Activated CD4-positive, alpha-beta T cell treated with anti-CD3 and anti-CD28 coated beads, Interleukin-2, amount 50 U/mL, for 48 hours (primary cell): ENCODE measurements at regions not wholly inside any gene's neighbourhood (a gene's known extent, or its start where the extent isn't known, plus 50 kb on each side); places are given as distances from the start of the nearest gene placed in this dataset.

Experiments
- DNase-seq, 2 experiments: peaks; one replicate each; pipeline ENCODE4 v3.0.0-alpha.2; 2020

DNA sequence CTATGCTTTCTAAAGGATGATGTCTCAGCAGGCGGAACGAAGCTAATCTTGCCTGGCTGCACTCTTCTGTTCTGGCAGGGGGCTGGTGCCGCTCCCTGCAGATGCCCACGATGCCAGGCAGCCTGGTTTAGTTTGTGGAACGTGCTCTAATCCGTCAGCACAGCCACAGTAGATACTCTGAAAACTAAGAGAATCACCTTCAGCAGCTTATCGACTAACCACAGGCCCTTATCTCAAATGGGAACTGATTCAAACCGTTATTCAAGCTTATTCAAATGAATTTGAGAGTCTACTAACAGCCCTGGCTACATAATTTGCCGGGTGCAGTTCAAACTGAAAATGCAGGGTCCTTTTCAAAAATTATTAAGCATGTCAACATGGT, 246.6 kb upstream of the ANKRD55 start:
- DNase-seq: peak; percentile 27 to 32

DNA sequence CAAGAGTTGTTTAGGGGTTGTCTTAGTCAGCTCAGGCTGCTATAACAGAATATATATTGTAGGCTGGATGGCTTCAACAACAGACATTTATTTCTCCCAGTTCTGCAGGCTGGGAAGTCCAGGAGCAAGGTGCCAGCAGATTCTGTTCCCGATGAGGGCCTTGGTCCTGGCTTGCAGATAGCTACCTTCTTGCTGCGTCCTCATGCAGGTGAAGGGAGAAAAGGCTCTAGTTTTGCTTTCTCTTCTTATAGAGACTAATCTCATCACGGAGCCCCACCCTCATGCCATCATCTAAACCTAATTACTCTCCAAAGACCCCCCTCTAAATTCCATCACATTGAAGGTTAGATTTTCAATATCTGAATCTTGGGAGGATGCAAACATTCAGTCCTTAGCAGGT, 246.0 kb upstream of the ANKRD55 start:
- DNase-seq: no peak

DNA sequence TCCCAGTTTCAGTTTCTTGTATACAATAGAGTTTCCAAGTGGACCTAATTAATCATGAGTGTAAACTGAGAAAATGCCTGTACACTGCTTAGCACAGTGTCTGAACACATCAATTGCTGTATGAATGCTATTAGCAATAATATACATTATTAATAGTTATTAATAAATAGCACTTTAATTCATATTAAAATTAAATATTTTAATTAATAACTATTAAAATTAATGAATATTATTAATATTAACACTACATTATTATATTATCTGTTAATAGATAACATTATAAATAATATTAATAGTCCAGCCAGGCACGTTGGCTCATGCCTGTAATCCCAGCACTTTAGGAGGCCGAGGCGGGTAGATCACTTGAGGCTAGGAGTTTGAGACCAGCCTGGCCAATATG, 244.9 kb upstream of the ANKRD55 start:
- no peak for DNase-seq

DNA sequence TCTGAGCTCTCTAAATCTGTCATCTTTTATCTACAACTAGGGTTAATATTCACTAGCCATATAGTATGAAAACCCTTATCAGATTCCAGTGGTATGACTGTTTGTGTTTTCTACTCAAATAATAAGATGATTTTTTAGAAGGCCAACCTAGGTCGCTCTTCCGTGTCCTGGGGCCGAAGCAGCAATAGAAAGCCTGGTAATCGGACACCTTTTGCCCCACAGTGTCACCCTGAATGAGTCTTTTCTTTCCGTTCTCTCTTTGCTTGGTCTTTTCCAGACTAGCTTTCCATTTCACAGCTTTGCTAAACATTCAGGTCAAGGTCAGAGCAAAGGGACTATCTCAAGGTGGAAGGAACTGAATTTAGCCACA, 243.3 kb upstream of the ANKRD55 start:
- no peak for DNase-seq

DNA sequence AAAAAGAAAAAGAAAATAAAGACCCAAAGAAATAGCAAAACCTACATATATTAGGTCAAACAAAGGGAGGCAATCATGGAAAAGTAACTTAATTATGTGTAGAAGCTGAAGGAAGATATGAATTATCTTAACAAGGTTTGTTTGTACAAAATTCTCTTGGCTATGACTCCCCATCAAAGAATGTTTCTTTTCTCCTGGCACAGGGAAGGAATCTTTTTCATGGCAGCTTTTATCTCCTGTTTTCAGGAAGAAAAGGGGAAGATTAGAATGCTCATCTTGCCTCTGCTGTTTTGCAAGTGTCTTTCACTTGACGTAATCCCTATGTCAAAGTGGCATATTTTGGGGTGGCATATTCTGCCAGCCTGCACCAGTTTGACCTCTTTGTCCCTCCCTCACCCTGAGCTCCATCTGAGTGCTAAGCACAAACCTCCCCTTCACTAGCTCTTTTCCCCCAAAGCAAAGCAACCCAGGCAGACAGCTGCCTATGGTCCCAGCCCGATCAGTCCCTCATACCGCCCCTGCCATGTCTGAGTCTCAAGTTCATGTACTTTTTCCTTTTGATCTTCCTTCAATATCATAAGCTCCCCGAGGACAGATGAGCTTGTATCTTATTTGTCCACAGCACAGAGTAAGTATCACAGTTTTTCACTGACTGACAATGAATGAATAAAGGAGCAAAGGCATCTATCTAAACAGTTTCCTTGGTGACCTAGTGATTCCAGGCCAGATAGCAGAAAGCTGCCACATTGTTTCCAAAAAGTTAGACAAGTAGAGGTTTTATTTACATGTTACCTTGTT, 242.8 kb upstream of the ANKRD55 start:
- no peak for DNase-seq

DNA sequence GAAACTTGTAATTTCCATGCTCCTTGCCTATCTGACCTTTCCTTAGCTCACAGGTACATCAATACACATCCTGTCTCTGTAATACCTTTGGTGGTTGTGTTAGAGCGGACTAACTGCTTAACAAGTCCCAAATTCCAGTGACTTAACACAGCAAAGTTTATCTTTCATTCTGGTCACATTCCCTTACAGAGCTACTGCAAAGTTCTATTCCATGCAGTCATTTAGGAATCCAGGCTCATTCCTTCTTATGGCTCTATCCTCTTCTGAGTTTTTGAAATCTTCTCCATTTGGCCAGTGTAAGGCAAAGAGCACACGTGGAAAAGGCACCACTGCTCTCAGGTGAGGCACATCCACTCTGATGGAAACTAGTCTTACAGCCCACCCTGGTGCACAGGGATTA, 238.6 kb upstream of the ANKRD55 start:
- DNase-seq: no peak

DNA sequence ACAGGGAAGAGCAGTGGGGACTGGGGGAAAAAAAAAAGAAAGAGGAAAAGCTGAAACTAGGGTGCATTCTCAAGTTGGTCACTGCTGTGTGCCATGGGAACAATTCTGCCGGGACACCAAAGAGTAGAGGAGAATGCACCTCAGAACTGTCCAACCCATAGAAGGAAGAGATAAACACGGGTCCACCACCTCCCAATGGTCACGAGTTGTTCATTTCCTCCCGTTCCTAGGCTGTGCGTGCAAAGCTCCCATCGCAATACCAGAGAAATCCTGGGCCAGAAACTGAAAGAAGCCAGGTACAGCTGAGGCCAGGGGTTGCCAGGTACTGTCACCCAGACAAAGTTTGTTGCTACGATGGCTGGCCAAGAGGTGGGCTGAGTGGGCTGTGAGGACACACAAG, 236.9 kb upstream of the ANKRD55 start:
- no peak for DNase-seq

DNA sequence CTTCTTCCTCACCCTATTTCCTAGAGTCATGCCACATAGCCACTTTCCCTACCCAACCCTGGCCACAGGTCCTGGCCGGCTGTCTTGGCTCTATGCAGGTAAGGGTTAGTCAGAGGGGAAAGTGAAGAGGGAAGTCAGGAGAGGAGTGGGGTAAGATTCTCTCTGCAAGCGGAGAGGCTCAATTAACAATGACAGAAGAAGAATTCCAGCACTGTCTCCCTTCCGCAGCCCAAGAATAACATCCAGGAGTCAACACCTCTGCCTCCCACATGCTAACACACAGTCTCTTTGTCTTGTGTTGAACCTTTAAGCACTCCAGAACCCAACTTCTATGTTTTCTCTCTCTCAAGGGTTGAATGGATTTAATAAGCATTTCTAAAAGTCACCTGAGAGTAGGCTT, 235.1 kb upstream of the ANKRD55 start:
- DNase-seq: no peak

DNA sequence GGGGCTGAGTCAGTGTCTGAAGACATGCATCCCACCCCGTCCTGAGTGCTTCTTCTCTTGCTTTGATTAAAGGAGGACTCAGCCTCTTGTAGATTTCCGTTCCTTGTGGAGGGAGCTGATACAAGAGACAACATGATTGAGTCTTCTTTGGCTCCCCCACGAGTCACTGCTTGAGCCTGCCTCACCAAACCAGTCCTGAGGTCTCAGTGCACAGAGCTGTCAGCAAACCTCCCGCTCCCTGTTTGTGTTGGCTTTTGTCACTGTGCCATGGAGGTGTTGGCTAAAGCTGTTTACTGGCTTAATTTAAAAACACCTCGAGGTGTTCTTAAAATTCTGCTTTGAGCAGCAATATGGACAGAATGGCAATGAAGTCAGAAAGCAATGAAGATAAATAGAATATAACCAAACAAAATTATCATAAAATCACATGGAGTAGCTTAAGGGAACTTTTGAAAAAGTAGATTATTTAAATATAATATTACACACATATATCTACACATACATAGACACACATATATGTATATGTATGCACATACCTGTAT, 234.1 kb upstream of the ANKRD55 start:
- no peak for DNase-seq

DNA sequence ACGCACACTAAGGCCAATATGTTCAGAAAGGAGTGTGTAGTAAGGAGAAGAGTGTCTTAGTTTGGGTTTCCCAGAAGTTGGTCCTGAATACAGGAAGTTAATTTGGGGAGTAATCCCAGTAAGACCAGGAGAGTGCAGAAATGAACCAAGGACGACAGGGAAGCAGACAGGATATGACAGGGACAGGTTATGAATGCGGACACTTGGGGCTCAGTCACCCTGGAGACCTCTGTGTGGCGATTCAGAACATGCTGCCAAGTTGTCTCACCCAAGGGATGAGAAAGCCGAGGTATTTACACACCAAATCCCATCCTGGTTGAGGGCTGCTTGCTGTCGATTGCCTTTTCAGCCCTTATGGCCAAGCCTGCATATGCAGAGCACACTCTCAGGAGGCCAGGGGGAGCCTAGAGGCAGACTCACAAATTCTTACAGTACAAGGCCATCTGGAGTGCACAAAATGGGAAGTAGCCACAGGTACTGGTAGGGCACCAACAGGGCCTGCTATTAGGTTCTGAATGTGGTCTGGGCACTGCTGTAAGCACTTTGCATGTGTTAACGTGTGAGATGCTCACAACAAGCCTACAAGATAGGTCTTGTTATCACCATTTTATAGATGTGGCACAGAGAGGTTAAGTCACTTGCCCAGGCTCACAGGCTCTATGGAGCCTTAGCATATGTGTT, 233.1 kb upstream of the ANKRD55 start:
- DNase-seq: no peak

DNA sequence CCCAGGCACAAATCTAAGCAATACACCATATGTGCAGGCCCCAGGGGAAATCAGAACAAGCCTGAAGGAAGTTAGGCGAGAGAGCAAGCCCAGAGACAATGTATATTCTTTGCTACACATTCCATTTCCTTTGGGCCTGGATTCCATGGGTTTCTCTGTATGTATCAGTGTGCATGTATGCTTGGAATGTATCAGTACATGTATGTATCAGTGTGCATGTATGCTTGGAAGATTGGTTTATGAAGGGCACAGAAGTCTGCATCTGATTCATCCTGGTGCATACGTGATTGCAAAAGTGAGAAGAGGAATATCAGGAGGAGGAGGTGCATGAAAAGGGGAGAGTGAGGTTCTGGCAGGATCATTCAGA, 232.6 kb upstream of the ANKRD55 start:
- DNase-seq: no peak

DNA sequence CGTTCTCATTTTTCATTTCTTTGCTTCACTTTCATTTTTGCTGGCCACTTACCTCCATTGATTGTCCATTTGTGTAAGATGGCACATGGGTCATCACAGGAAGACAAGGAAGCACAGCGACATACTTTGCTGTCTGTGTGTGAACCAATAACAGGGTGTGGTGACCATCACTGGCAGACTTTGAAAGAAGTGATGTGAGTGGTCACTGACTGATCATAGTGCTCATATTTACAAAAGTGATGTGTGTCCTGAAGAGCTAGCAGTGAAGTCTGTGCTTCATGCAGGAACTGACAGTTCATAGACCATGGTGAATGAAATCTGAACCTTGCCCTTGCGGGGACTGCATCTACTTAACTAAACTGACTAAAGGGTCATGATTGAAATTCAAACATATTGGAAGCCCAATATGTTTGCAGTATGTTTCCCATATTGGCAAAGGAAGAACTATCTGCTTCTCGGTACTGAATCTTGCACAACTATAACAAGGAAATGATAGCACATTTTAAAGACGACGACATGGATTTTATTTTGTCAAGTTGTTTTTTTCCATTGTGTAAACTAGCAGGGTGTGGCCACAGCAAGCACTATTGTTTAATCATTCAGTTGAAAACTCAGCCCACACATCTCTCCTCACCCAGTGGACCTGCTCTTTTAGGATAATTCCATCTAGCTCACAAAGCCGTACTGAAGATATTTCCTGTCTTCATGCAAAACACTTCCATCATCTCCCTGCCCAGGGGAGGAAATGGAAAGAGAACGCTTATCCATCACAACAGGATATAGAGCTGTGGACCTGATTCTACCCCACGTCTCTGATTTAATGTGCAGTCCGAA, 232.0 kb upstream of the ANKRD55 start:
- DNase-seq: no peak

DNA sequence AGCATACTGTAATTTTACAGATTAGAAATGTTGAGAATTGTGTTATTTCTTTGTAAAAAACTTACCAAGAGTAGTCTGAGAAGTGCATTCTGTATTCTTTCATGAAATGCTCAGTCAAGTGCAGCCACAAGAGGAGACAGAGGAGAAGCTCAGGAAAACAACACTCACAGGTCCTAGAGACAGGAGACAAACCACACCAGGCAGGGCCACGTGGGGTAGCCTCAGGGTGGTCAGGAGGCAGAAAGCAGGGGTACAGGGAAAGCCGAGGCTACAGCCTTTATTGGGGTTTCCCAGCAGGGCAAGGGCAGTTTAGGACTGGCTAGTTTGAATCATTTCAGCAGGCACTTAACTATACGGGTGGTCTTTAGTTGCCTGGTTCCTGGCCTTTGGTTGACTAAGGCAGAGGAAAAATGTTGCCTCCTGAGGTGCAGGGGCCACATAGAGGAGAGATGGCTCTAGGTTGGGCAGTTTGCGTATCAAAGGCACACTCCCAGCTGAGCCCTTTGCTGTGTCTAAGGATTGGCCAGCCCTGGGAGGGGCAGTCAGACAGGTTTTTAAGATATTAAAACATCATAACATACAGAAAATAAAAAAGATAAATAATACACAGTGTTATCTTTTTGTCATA, 230.9 kb upstream of the ANKRD55 start:
- no peak for DNase-seq

DNA sequence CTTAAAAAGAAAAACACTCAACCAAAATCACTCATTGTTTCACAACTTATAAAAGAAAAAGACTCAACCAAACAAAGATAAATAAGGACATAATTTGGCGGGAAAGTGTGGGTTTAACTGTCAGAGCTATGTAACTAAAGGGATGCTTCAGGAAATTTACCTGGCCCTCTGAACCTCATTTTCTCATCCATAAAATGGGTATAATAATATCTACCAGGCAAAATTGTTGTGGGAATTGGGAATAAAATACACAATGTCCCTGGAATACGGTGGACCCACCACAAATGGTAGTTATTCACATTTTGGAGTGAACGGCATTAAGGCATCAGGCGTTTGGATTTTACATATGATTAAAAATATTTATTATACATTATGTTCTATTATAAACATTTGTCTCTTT, 228.5 kb upstream of the ANKRD55 start:
- no peak for DNase-seq

DNA sequence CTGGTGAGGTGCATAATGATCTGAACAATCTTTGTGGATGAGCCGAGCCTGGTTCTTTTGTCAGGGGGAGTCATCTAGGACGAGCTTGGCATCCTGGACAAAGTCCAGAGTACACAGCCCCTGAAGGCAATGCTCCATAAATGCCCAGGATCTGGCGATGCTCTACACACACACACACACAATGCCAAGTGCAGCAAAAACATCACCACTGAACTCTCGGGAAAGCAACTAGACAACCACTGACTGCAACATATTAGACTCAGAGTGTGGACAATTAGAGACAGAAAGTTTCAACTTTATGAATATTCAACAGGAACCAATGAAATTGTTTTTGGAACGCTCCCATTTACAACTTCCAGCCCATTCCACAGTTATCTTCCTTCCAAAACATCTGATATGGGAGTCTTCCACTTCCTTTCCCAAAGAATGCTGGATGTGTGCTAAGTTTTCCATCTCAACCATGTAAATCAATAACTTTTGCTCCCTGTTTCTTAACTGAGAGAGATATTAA, 227.6 kb upstream of the ANKRD55 start:
- DNase-seq: no peak

DNA sequence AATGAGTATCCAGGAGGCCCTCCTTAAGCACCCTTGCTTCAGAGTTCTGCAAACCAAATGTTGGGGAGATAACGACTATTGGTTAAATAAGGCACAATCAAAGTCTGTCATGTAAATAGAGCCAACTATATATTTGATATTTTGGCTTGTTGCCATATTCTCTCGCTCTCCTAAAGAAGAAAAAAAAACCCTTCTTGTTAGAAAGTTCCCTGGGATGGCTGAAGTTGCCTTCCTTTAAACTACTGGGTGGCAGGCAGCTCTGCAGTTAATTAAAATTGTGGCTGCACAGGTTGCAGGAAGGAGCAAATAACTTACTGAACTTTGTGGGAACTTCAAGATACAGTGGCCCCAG, 227.0 kb upstream of the ANKRD55 start:
- no peak for DNase-seq

DNA sequence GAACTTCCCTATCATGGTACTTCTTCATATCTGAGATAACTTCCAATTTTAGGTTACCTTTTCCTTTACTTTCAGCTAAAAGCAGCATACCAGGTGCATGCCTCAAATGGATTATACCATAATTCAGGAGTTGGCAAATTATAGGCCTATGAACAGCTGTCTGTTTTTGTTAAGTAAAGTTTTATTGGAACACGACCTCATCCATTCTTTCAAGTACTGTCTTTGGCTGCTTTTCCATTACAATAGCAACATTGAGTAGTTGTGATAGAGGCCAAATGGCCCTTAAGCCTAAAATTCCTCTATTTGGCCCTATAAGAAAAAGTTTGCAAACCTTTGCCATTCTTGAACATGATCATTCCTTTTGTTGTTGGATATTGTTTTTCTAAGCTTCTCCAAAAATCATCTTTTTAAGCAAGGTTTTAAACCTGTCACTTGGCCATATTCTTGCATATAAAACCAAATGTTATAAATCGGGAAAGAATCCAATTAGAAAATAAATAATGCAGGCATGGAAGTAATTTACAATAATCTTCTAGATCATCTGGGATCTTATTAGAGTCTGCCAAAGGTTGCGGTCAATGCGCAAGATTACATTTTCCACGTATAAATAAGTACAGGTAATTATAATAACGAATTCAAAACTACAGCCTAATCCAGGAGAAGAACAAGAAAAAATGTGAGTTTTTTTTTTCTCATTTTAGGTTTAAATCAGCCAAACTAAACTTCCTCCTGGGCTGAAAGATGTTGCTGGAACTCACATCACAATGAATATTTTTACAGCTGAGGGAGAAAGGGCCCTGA, 226.5 kb upstream of the ANKRD55 start:
- no peak for DNase-seq

DNA sequence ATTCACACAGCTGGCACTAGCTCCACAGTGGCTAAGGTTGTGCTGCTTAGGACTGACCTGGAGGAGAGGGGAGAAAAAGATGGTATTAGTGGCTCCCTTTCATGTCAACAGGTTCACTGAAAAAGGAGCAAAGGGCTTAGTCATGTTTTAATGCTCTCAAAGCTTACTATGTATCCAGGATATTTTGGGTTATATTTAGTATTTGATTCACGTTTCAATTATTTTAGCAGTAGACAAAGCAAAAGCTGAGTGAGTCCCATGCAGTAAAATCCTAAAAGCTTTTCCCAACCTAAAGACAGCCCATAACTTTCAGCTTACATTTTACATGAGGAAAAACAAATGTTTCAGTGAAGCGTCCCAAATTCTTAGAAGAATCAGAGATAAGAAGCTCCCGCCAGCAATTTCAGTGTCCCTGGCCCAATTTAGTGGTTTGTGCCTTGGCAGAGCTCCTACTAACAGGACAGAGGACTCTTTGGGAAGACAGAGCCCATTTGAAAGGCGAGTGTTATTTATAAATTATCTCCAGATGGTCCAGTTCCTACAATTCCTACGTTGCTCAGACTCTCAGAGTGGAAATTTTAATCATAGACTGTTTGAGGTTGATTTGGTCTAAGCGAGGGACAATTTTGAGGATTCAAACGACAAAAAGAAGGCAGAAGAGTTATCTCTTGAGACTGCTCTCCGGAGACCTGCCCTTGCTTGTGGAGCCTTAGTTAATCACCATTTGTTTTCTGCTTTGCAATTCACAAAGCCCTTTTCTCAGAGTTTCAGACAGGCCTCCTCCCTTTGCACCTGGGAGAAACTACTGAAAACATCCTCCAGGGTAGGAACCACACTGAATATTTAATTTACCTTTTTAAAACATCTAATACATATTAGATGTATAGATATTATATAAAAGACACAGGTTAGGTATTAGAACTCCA, 225.0 kb upstream of the ANKRD55 start:
- DNase-seq: no peak

DNA sequence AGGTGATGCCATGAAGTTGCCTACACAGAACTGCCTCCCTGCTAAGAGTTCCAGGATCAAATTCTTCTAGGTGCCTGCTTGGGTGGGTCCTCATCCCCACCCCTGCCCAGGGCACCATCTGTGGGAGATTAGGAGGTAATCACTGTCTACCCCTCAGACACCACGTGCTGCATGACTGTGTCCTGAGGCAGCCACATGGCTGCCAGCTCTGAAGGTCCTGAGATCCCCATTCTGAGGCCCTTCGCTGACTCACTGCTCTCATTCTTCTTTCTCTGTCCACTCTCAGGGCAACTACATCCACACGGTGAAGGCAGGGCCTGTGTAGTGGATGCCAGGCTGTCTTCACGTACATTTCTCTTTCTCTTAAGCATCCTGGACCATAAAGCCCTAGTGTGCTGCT, 222.9 kb upstream of the ANKRD55 start:
- DNase-seq: no peak

DNA sequence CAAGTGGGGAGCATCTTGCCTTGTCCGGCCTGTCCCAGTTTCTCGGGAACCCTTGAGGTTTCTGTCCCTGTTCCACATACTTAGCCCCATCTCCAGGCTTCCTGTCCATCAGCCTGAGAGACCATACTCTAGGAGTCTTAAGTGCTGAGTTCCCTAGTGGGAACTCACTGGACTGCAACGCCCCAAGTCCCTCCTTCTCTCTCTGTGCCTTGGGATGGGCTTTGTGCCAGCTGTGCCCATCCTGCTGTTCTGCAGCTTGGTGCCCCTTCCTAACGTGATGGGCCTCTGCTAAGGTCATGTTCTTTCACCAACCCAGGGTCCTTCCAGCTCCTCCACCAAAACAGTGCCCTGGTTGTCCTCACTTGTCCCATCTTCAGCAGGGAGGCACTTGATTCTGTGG, 222.3 kb upstream of the ANKRD55 start:
- no peak for DNase-seq

DNA sequence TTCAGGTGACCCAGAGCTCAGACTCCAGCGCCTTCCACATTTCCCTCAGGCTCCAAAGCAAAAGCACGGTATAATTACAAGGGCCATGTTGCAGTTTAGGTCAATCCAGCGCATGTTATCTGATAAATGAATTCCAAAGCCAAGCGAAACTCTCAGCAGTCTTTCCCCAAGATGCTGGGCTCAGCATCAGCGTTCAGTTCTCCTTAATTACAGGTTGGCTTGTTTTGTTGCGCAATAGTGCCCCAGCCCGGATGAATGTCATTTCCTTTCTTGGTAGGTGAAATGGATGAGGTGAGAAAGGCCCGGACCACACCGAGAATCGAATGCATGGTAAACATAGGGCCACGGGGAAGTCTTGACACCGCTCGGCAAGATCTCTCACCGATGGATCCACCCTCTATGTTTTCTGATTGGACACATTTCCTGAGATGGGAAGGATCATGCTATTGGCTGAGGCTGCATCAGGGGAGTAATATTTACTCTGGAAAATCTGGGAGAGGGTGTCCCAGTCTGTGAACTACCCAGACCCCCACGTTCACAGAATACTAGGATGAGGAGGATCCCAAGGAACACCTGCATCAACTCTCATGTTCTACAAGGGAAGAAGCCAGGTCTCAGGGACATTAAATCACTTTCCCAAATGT, 221.2 kb upstream of the ANKRD55 start:
- DNase-seq: no peak
